ENCODE measurements at regions not wholly inside any gene's neighbourhood (a gene's known extent, or its start where the extent isn't known, plus 50 kb on each side); places are given as distances from the start of the nearest gene placed in this dataset.

GRCh38 chr9:88049677-88050307 lies 75.5 kb upstream of the CDK20 start:
- intact Hi-C loops (cut with DNase I): no loop called here
- no peak for DNase-seq
- TF ChIP-seq CTCF (IDR thresholded peaks at IDR 0.05): no peak
- TF ChIP-seq POLR2A (IDR thresholded peaks at IDR 0.05): no peak
- Histone ChIP-seq H3K36me3 (no peaks in the 10 kb centered on the region), H3K27me3 (no peaks in the 10 kb centered on the region), H3K4me3 (replicated peaks in 1 of 3) (no peak overlapping the region), H3K9me3 (no peaks in the 10 kb centered on the region), H3K27ac (no peak overlapping the region), H3K4me1 (no peaks in the 10 kb centered on the region)
- 56 to 62% methylated on average over 14 of the region's 14 CpGs for WGBS, 2 donors

- intact Hi-C loops (cut with DNase I): no loop called here
- H3K4me1 ChIP-seq: no peaks in the 10 kb centered on the region
- H3K36me3 ChIP-seq: no peaks in the 10 kb centered on the region
- H3K9me3 ChIP-seq: no peaks in the 10 kb centered on the region
- 81 to 86% methylated on average over 3 of the region's 3 CpGs for WGBS, 2 donors
- DNase-seq: no peak
- no peak overlapping the region for H3K4me3 ChIP-seq (replicated peaks in 1 of 3)
- H3K27me3 ChIP-seq: no peaks in the 10 kb centered on the region
- H3K27ac ChIP-seq: no peak overlapping the region
- TF ChIP-seq POLR2A (IDR thresholded peaks at IDR 0.05) (no peak), CTCF (IDR thresholded peaks at IDR 0.05) (no peak)
Observed at GRCh38 chr9:88046542-88046941, 72.2 kb upstream of the CDK20 start.

- 83 to 94% methylated on average over 3 of the region's 3 CpGs for WGBS, 2 donors
- H3K9me3 ChIP-seq: no peaks in the 10 kb centered on the region
- no peak for DNase-seq
- H3K27ac ChIP-seq: no peak overlapping the region
- TF ChIP-seq CTCF (IDR thresholded peaks at IDR 0.05): no peak
- TF ChIP-seq POLR2A (IDR thresholded peaks at IDR 0.05): no peak
- H3K4me1 ChIP-seq: no peaks in the 10 kb centered on the region
- no peak overlapping the region for H3K4me3 ChIP-seq (replicated peaks in 1 of 3)
- H3K36me3 ChIP-seq: no peaks in the 10 kb centered on the region
- intact Hi-C loops (cut with DNase I): no loop called here
- H3K27me3 ChIP-seq: no peaks in the 10 kb centered on the region
Observed at GRCh38 chr9:88045686-88046085, 71.4 kb upstream of the CDK20 start.

- Histone ChIP-seq H3K36me3 (no peaks in the 10 kb centered on the region), H3K4me3 (replicated peaks in 1 of 3) (no peak overlapping the region), H3K9me3 (no peaks in the 10 kb centered on the region), H3K27me3 (no peaks in the 10 kb centered on the region), H3K27ac (no peak overlapping the region), H3K4me1 (no peaks in the 10 kb centered on the region)
- DNase-seq: no peak
- 92 to 94% methylated on average over 3 of the region's 3 CpGs for WGBS, 2 donors
- TF ChIP-seq CTCF (IDR thresholded peaks at IDR 0.05): no peak
- no peak for TF ChIP-seq POLR2A (IDR thresholded peaks at IDR 0.05)
- intact Hi-C loops (cut with DNase I): no loop called here
Observed at GRCh38 chr9:88044200-88044599, 69.9 kb upstream of the CDK20 start.

- no peak for TF ChIP-seq CTCF (IDR thresholded peaks at IDR 0.05)
- TF ChIP-seq POLR2A (IDR thresholded peaks at IDR 0.05): no peak
- no peaks in the 10 kb centered on the region for H3K27me3 ChIP-seq
- intact Hi-C loops (cut with DNase I): no loop called here
- no peaks in the 10 kb centered on the region for H3K4me1 ChIP-seq
- H3K4me3 ChIP-seq (replicated peaks in 1 of 3): no peak overlapping the region
- DNase-seq: no peak
- no peaks in the 10 kb centered on the region for H3K36me3 ChIP-seq
- H3K27ac ChIP-seq: no peak overlapping the region
- 90 to 96% methylated on average over 3 of the region's 3 CpGs for WGBS, 2 donors
- no peaks in the 10 kb centered on the region for H3K9me3 ChIP-seq
Observed at GRCh38 chr9:88043647-88044046, 69.3 kb upstream of the CDK20 start.

Data from thyroid gland (tissue), 4 donors.